Fibroblast of lung (primary cell): ENCODE measurements at regions not wholly inside any gene's neighbourhood (a gene's known extent, or its start where the extent isn't known, plus 50 kb on each side); places are given as distances from the start of the nearest gene placed in this dataset.

Experiments used
- DNase-seq, 2 donors: peaks; one replicate each; pipeline versions ENCODE4 v3.0.0 to v3.0.0-alpha.2; 2010; ENCODE audit warnings: low read depth in 2 of 2
- H2AFZ ChIP-seq: 2 replicates; pipeline ENCODE4 v1.5.1; 2012; ENCODE audit warnings: low read length, control low read depth, inconsistent platforms
- H3K27ac ChIP-seq: 2 replicates; pipeline ENCODE4 v1.5.1; 2011; ENCODE audit warnings: low read length, control low read depth; ENCODE audit not compliant: insufficient read depth
- H3K27me3 ChIP-seq: 2 replicates; pipeline ENCODE4 v1.5.1; 2011; ENCODE audit warnings: mild to moderate bottlenecking, low read length; ENCODE audit not compliant: control insufficient read depth, insufficient read depth
- H3K36me3 ChIP-seq: 2 replicates; pipeline ENCODE4 v1.5.1; 2011; ENCODE audit warnings: low read length; ENCODE audit not compliant: control insufficient read depth, insufficient read depth
- H3K4me1 ChIP-seq: 2 replicates; pipeline ENCODE4 v1.5.1; 2011; ENCODE audit warnings: low read length; ENCODE audit not compliant: control insufficient read depth, insufficient read depth; ENCODE audit errors: extremely low read depth
- H3K4me2 ChIP-seq: 2 replicates; pipeline ENCODE4 v1.5.1; 2011; ENCODE audit warnings: low read length, control low read depth; ENCODE audit not compliant: insufficient read depth; ENCODE audit errors: extremely low read depth
- H3K4me3 ChIP-seq, 4 experiments: fragments of 200-600 bp in 1 of 4; sonication (generic) in 1 of 4; replicated peaks in 1 of 4; 2 replicates each; pipeline ENCODE4 v1.5.1; 2011 to 2016; ENCODE audit warnings: low read length in 4 of 4, low read depth in 3 of 4, mild to moderate bottlenecking in 3 of 4, control low read depth in 2 of 4, inconsistent platforms in 1 of 4, mixed read lengths in 1 of 4; ENCODE audit not compliant: insufficient read depth in 1 of 4; ENCODE audit errors: control extremely low read depth in 1 of 4
- H3K79me2 ChIP-seq: 2 replicates; pipeline ENCODE4 v1.5.1; 2012; ENCODE audit warnings: mild to moderate bottlenecking, low read length, inconsistent platforms; ENCODE audit not compliant: control insufficient read depth, insufficient read depth
- H3K9ac ChIP-seq: 2 replicates; pipeline ENCODE4 v1.5.1; 2011; ENCODE audit warnings: mild to moderate bottlenecking, low read length, control low read depth; ENCODE audit not compliant: insufficient read depth
- H3K9me3 ChIP-seq: 2 replicates; pipeline ENCODE4 v1.5.1; 2012; ENCODE audit warnings: low read depth, low read length; ENCODE audit not compliant: control insufficient read depth, insufficient read depth
- H4K20me1 ChIP-seq: 2 replicates; pipeline ENCODE4 v1.5.1; 2011; ENCODE audit warnings: low read length; ENCODE audit not compliant: control insufficient read depth, insufficient read depth; ENCODE audit errors: extremely low read depth
- CTCF ChIP-seq, 2 donors: IDR thresholded peaks in 1 of 2; conservative IDR thresholded peaks in 1 of 2; 1 replicate in 1 of 2; 2 replicates in 1 of 2; pipeline ENCODE4 v1.5.1; 2011 to 2012; ENCODE audit warnings: low read length in 2 of 2, control low read depth in 1 of 2, inconsistent platforms in 1 of 2, low read depth in 1 of 2, mild to moderate bottlenecking in 1 of 2
- EZH2 ChIP-seq: IDR thresholded peaks from 2 replicates; pipeline ENCODE4 v1.5.1; 2012; ENCODE audit warnings: low read length, control low read depth, mild to moderate bottlenecking; ENCODE audit errors: missing control alignments

DNA sequence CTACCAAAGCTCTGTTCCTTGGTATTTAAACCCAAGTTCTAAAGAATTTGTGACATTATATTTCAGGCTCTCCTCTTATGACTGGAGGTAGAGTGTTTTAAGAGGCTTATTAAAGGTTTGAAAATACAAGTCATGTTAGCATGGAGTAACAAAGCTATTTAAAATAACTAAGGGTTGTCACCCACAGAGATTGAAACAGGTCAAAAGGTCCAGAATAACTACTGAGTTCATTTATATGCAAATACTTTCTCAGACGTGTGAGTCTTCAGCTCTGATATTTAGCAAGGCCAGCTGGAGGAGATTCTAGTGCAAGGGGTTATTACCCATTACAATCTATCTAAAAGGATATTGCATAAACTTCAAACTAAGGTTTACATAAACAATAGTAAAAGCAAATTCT lies 1538.8 kb upstream of the CDH8 start:
- Histone ChIP-seq H3K36me3 (no peaks in the 10 kb centered on the region), H3K27me3 (no peaks in the 10 kb centered on the region), H3K9ac (no peak overlapping the region), H3K4me3 (no peak overlapping the region), H3K4me1 (no peaks in the 10 kb centered on the region), H3K9me3 (no peaks in the 10 kb centered on the region), H4K20me1 (no peaks in the 10 kb centered on the region), H3K27ac (no peak overlapping the region), H3K79me2 (no peaks in the 10 kb centered on the region), H3K4me2 (no peak overlapping the region), H2AFZ (no peak overlapping the region)
- TF ChIP-seq CTCF (conservative IDR thresholded peaks at IDR 0.05 in 1 of 2, IDR thresholded peaks at IDR 0.05 in 1 of 2; ENCODE audit: low read depth in 1 of 2, low read length in 2 of 2) (no peak), EZH2 (no peak)
- no peak for DNase-seq

DNA sequence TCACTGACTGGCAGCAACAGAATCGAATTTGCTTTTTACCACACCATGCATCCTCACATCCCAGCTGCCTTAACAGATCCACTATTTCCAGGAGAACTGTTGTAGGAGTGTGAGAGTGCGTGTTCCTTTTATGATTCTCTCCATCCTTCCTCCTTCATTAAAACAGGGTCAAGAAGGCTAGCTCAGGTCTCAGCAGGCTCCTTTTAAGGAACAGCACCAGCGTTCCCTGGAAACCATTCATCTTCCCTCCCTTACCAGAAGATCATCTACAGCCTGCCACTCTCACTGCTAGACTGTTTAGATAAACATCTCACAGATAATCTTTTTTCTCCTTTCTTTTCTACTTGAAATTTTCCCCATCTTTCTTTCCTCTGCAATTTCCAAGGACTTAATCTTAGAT lies 1531.9 kb upstream of the CDH8 start:
- no peaks in the 10 kb centered on the region for H3K79me2 ChIP-seq
- H3K4me3 ChIP-seq, result no peak overlapping the region
- H3K4me2 ChIP-seq, result no peak overlapping the region
- H3K27me3 ChIP-seq, result no peaks in the 10 kb centered on the region
- no peaks in the 10 kb centered on the region for H3K36me3 ChIP-seq
- no peak for DNase-seq
- no peaks in the 10 kb centered on the region for H3K4me1 ChIP-seq
- H2AFZ ChIP-seq, result no peak overlapping the region
- no peak overlapping the region for H3K27ac ChIP-seq
- TF ChIP-seq EZH2, result no peak
- TF ChIP-seq CTCF (conservative IDR thresholded peaks at IDR 0.05 in 1 of 2, IDR thresholded peaks at IDR 0.05 in 1 of 2; ENCODE audit: low read depth in 1 of 2, low read length in 2 of 2), result no peak
- no peaks in the 10 kb centered on the region for H4K20me1 ChIP-seq
- H3K9ac ChIP-seq, result no peak overlapping the region
- no peaks in the 10 kb centered on the region for H3K9me3 ChIP-seq

- Histone ChIP-seq H3K4me2 (no peak overlapping the region), H3K36me3 (no peaks in the 10 kb centered on the region), H3K4me3 (no peak overlapping the region), H3K27ac (no peak overlapping the region), H3K9me3 (no peaks in the 10 kb centered on the region), H3K79me2 (no peaks in the 10 kb centered on the region), H3K27me3 (no peaks in the 10 kb centered on the region), H4K20me1 (no peaks in the 10 kb centered on the region), H2AFZ (no peak overlapping the region), H3K4me1 (no peaks in the 10 kb centered on the region), H3K9ac (no peak overlapping the region)
- DNase-seq, result no peak
- TF ChIP-seq EZH2, result no peak
- TF ChIP-seq CTCF (conservative IDR thresholded peaks at IDR 0.05 in 1 of 2, IDR thresholded peaks at IDR 0.05 in 1 of 2; ENCODE audit: low read depth in 1 of 2, low read length in 2 of 2), result no peak
Measured at GRCh38 chr16:63563819-63564505, 1527.7 kb upstream of the CDH8 start.
